GM23338 (cell line): ENCODE measurements at regions not wholly inside any gene's neighbourhood (a gene's known extent, or its start where the extent isn't known, plus 50 kb on each side); places are given as distances from the start of the nearest gene placed in this dataset.
"Not testable (repeated sequence)": the region's sequence is repeated elsewhere in the genome, so short reads cannot be mapped to it uniquely, and the experiment has no call there.

ENCODE experiments used
- ATAC-seq: fragments of 200-7000 bp; cut with Tn5 transposase; 3 replicates; pipeline ENCODE4 v1.9.1; 2020
- DNase-seq: peaks from one replicate; pipeline ENCODE4 v3.0.0-alpha.2; 2015; ENCODE audit warnings: low spot score
- H2AFZ ChIP-seq: fragments of 200-600 bp; sonication (generic); 2 replicates; pipeline ENCODE4 v1.8.0; 2016; ENCODE audit warnings: antibody characterized with exemption, mild to moderate bottlenecking, moderate library complexity
- H3F3A ChIP-seq: fragments of 200-600 bp; sonication (generic); replicated peaks from 2 replicates; pipeline ENCODE4 v1.8.0; 2017; ENCODE audit warnings: antibody characterized with exemption, mixed run types, low read depth
- H3K27ac ChIP-seq: fragments of 200-600 bp; sonication (generic); 2 replicates; pipeline ENCODE4 v1.6.1; 2016; ENCODE audit warnings: low read depth
- H3K27me3 ChIP-seq: fragments of 200-600 bp; sonication (generic); 2 replicates; pipeline ENCODE4 v1.8.0; 2016; ENCODE audit warnings: mild to moderate bottlenecking, mixed run types, moderate library complexity; ENCODE audit not compliant: insufficient read depth
- H3K36me3 ChIP-seq: fragments of 200-600 bp; sonication (generic); 2 replicates; pipeline ENCODE4 v1.8.0; 2016; ENCODE audit warnings: mild to moderate bottlenecking; ENCODE audit not compliant: insufficient read depth
- H3K4me1 ChIP-seq: fragments of 200-600 bp; sonication (generic); 2 replicates; pipeline ENCODE4 v1.8.0; 2016; ENCODE audit warnings: mild to moderate bottlenecking, moderate library complexity; ENCODE audit not compliant: insufficient read depth
- H3K4me2 ChIP-seq: fragments of 200-600 bp; sonication (generic); 2 replicates; pipeline ENCODE4 v1.7.1; 2017; ENCODE audit warnings: mixed run types
- H3K4me3 ChIP-seq: fragments of 200-600 bp; sonication (generic); 2 replicates; pipeline ENCODE4 v1.6.1; 2016; ENCODE audit warnings: mixed run types
- H3K79me2 ChIP-seq: fragments of 200-600 bp; sonication (generic); replicated peaks from 2 replicates; pipeline ENCODE4 v1.8.0; 2017; ENCODE audit warnings: mild to moderate bottlenecking; ENCODE audit not compliant: insufficient read depth
- H3K9me2 ChIP-seq: fragments of 200-600 bp; sonication (generic); 2 replicates; pipeline ENCODE4 v1.8.0; 2017; ENCODE audit not compliant: insufficient read depth
- H4K20me1 ChIP-seq: fragments of 200-600 bp; sonication (generic); replicated peaks from 2 replicates; pipeline ENCODE4 v1.8.0; 2017; ENCODE audit warnings: mild to moderate bottlenecking; ENCODE audit not compliant: insufficient read depth
- H3K27ac Mint-ChIP-seq: 2 replicates; pipeline ENCODE4 v1.8.0; 2020; ENCODE audit warnings: inconsistent platforms, mild to moderate bottlenecking, moderate library complexity, mixed read lengths
- H3K27me3 Mint-ChIP-seq: 3 replicates; pipeline ENCODE4 v1.8.0; 2022; ENCODE audit warnings: low read depth, mild to moderate bottlenecking, moderate library complexity, mixed read lengths, inconsistent platforms; ENCODE audit not compliant: insufficient read depth, poor library complexity
- H3K36me3 Mint-ChIP-seq: 3 replicates; pipeline ENCODE4 v1.8.0; 2021; ENCODE audit warnings: low read depth, mild to moderate bottlenecking, inconsistent platforms, moderate library complexity, mixed read lengths
- H3K4me1 Mint-ChIP-seq: 3 replicates; pipeline ENCODE4 v1.8.0; 2020; ENCODE audit warnings: mild to moderate bottlenecking, inconsistent platforms, mixed read lengths
- H3K4me3 Mint-ChIP-seq: 3 replicates; pipeline ENCODE4 v1.8.0; 2021; ENCODE audit warnings: moderate library complexity, mild to moderate bottlenecking, inconsistent platforms, mixed read lengths
- H3K9me3 Mint-ChIP-seq: 3 replicates; pipeline ENCODE4 v1.8.0; 2020; ENCODE audit warnings: moderate library complexity, mild to moderate bottlenecking, inconsistent platforms, mixed read lengths
- CREB1 ChIP-seq: fragments of 250-450 bp; sonication (Bioruptor Pico); IDR thresholded peaks from 2 replicates; pipeline ENCODE4 v1.5.0; 2020; ENCODE audit warnings: low read depth, mild to moderate bottlenecking, moderate library complexity
- ETS1 ChIP-seq: IDR thresholded peaks from 2 replicates; pipeline ENCODE4 v1.6.1; 2016; ENCODE audit warnings: antibody characterized with exemption
- EZH2phosphoT487 ChIP-seq: fragments of 200-600 bp; sonication (generic); IDR thresholded peaks from one replicate; pipeline ENCODE4 v1.8.1; 2018; ENCODE audit warnings: antibody characterized with exemption; ENCODE audit not compliant: unreplicated experiment
- JUNB ChIP-seq: IDR thresholded peaks from one replicate; pipeline ENCODE4 v1.6.1; 2016; ENCODE audit warnings: antibody characterized with exemption; ENCODE audit not compliant: unreplicated experiment
- POLR2AphosphoS5 ChIP-seq: IDR thresholded peaks from 2 replicates; pipeline ENCODE4 v1.6.1; 2016; ENCODE audit warnings: antibody characterized with exemption, low read depth
- STAT1 ChIP-seq: IDR thresholded peaks from one replicate; pipeline ENCODE4 v1.6.1; 2016; ENCODE audit warnings: antibody characterized with exemption; ENCODE audit not compliant: unreplicated experiment
- ZNF114 ChIP-seq: fragments of 250-450 bp; sonication (Bioruptor Pico); IDR thresholded peaks from 2 replicates; pipeline ENCODE4 v1.5.0; 2020; ENCODE audit warnings: mild to moderate bottlenecking, moderate library complexity
- ZNF331 ChIP-seq: fragments of 250-450 bp; sonication (Bioruptor Pico); IDR thresholded peaks from 2 replicates; pipeline ENCODE4 v1.5.0; 2020; ENCODE audit warnings: low read depth, mild to moderate bottlenecking, moderate library complexity
- TF ChIP-seq, protein P1 (sequence below), 2 experiments: fragments of 200-600 bp in 1 of 2; sonication (generic) in 1 of 2; conservative IDR thresholded peaks; 2 replicates each; pipeline versions ENCODE4 v1.5.1 to v1.6.1; 2016 to 2017; ENCODE audit warnings: antibody characterized with exemption in 2 of 2, low read depth in 2 of 2, mild to moderate bottlenecking in 2 of 2, moderate library complexity in 1 of 2
- TF ChIP-seq, protein P2 (sequence below): fragments of 250-450 bp; sonication (Bioruptor Pico); IDR thresholded peaks from 2 replicates; pipeline ENCODE4 v1.5.0; 2020; ENCODE audit warnings: mild to moderate bottlenecking, moderate library complexity
- TF ChIP-seq, protein P3 (sequence below): IDR thresholded peaks from one replicate; pipeline ENCODE4 v1.6.1; 2018; ENCODE audit warnings: antibody characterized with exemption; ENCODE audit not compliant: unreplicated experiment

DNA sequence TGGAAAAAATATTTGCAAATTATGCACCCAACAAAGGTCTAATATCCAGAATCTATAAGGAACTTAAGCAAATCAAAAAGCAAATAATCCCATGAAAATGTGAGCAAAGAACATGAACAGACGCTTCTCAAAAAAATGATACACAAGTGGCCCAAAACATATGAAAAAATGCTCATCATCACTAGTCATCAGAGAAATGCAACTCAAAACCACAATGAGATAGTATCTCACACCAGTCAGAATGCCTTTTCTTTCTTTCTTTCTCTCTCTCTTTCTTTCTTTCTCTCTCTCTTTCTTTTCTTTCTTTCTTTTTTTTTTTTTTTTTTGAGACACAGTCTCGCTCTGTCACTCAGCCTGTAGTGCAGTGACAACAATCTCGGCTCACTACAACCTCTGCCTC, 602.9 kb upstream of the TBL1XR1 start:
- not testable (repeated sequence) for H3K9me3 Mint-ChIP-seq, H4K20me1 ChIP-seq, H3K79me2 ChIP-seq, H3K4me2 ChIP-seq, H3K36me3 Mint-ChIP-seq, H3F3A ChIP-seq, H3K27ac ChIP-seq, H3K27ac Mint-ChIP-seq, H3K9me2 ChIP-seq, H3K4me3 Mint-ChIP-seq, H3K27me3 ChIP-seq, H2AFZ ChIP-seq, H3K4me3 ChIP-seq, ATAC-seq, DNase-seq, H3K27me3 Mint-ChIP-seq, H3K36me3 ChIP-seq
- peaks cover 20% of the 10 kb centered on the region for H3K4me1 Mint-ChIP-seq
- peaks cover 23% of the 10 kb centered on the region for H3K4me1 ChIP-seq

DNA sequence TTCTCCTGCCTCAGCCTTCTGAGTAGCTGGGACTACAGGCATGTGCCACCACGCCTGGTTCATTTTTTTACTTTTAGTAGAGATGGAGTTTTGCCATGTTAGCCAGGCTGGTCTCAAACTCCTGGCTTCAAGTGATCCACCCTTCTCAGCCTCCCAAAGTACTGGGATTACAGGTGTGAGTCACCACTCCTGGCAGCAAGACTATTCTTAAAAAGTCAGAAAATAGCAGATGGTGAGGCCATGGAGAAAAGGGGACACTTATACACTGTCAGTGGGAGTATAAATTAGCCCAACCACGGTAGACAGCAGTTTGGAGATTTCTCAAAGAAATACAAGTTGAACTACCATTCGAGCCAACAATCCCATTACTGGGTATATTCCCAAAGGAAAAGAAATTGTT, 603.3 kb upstream of the TBL1XR1 start:
- no peaks in the 10 kb centered on the region for H3K36me3 Mint-ChIP-seq
- no peak overlapping the region for H3K4me3 Mint-ChIP-seq
- H2AFZ ChIP-seq, result no peak overlapping the region
- TF ChIP-seq STAT1 (no peak), POLR2AphosphoS5 (no peak), EZH2phosphoT487 (no peak), ZNF114 (CRISPR knock-in tag) (no peak), ZNF331 (no peak), JUNB (no peak), ETS1 (no peak), CREB1 (no peak)
- TF ChIP-seq, protein P1, sequence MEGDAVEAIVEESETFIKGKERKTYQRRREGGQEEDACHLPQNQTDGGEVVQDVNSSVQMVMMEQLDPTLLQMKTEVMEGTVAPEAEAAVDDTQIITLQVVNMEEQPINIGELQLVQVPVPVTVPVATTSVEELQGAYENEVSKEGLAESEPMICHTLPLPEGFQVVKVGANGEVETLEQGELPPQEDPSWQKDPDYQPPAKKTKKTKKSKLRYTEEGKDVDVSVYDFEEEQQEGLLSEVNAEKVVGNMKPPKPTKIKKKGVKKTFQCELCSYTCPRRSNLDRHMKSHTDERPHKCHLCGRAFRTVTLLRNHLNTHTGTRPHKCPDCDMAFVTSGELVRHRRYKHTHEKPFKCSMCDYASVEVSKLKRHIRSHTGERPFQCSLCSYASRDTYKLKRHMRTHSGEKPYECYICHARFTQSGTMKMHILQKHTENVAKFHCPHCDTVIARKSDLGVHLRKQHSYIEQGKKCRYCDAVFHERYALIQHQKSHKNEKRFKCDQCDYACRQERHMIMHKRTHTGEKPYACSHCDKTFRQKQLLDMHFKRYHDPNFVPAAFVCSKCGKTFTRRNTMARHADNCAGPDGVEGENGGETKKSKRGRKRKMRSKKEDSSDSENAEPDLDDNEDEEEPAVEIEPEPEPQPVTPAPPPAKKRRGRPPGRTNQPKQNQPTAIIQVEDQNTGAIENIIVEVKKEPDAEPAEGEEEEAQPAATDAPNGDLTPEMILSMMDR (conservative IDR thresholded peaks at IDR 0.05; ENCODE audit: low read depth in 2 of 2), result no peak
- TF ChIP-seq, protein P2, sequence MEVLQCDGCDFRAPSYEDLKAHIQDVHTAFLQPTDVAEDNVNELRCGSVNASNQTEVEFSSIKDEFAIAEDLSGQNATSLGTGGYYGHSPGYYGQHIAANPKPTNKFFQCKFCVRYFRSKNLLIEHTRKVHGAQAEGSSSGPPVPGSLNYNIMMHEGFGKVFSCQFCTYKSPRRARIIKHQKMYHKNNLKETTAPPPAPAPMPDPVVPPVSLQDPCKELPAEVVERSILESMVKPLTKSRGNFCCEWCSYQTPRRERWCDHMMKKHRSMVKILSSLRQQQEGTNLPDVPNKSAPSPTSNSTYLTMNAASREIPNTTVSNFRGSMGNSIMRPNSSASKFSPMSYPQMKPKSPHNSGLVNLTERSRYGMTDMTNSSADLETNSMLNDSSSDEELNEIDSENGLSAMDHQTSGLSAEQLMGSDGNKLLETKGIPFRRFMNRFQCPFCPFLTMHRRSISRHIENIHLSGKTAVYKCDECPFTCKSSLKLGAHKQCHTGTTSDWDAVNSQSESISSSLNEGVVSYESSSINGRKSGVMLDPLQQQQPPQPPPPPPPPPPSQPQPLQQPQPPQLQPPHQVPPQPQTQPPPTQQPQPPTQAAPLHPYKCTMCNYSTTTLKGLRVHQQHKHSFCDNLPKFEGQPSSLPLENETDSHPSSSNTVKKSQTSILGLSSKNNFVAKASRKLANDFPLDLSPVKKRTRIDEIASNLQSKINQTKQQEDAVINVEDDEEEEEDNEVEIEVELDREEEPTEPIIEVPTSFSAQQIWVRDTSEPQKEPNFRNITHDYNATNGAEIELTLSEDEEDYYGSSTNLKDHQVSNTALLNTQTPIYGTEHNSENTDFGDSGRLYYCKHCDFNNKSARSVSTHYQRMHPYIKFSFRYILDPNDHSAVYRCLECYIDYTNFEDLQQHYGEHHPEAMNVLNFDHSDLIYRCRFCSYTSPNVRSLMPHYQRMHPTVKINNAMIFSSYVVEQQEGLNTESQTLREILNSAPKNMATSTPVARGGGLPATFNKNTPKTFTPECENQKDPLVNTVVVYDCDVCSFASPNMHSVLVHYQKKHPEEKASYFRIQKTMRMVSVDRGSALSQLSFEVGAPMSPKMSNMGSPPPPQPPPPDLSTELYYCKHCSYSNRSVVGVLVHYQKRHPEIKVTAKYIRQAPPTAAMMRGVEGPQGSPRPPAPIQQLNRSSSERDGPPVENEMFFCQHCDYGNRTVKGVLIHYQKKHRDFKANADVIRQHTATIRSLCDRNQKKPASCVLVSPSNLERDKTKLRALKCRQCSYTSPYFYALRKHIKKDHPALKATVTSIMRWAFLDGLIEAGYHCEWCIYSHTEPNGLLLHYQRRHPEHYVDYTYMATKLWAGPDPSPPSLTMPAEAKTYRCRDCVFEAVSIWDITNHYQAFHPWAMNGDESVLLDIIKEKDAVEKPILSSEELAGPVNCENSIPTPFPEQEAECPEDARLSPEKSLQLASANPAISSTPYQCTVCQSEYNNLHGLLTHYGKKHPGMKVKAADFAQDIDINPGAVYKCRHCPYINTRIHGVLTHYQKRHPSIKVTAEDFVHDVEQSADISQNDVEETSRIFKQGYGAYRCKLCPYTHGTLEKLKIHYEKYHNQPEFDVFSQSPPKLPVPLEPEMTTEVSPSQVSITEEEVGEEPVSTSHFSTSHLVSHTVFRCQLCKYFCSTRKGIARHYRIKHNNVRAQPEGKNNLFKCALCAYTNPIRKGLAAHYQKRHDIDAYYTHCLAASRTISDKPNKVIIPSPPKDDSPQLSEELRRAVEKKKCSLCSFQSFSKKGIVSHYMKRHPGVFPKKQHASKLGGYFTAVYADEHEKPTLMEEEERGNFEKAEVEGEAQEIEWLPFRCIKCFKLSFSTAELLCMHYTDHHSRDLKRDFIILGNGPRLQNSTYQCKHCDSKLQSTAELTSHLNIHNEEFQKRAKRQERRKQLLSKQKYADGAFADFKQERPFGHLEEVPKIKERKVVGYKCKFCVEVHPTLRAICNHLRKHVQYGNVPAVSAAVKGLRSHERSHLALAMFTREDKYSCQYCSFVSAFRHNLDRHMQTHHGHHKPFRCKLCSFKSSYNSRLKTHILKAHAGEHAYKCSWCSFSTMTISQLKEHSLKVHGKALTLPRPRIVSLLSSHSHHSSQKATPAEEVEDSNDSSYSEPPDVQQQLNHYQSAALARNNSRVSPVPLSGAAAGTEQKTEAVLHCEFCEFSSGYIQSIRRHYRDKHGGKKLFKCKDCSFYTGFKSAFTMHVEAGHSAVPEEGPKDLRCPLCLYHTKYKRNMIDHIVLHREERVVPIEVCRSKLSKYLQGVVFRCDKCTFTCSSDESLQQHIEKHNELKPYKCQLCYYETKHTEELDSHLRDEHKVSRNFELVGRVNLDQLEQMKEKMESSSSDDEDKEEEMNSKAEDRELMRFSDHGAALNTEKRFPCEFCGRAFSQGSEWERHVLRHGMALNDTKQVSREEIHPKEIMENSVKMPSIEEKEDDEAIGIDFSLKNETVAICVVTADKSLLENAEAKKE (CRISPR knock-in tag), result no peak
- TF ChIP-seq, protein P3, sequence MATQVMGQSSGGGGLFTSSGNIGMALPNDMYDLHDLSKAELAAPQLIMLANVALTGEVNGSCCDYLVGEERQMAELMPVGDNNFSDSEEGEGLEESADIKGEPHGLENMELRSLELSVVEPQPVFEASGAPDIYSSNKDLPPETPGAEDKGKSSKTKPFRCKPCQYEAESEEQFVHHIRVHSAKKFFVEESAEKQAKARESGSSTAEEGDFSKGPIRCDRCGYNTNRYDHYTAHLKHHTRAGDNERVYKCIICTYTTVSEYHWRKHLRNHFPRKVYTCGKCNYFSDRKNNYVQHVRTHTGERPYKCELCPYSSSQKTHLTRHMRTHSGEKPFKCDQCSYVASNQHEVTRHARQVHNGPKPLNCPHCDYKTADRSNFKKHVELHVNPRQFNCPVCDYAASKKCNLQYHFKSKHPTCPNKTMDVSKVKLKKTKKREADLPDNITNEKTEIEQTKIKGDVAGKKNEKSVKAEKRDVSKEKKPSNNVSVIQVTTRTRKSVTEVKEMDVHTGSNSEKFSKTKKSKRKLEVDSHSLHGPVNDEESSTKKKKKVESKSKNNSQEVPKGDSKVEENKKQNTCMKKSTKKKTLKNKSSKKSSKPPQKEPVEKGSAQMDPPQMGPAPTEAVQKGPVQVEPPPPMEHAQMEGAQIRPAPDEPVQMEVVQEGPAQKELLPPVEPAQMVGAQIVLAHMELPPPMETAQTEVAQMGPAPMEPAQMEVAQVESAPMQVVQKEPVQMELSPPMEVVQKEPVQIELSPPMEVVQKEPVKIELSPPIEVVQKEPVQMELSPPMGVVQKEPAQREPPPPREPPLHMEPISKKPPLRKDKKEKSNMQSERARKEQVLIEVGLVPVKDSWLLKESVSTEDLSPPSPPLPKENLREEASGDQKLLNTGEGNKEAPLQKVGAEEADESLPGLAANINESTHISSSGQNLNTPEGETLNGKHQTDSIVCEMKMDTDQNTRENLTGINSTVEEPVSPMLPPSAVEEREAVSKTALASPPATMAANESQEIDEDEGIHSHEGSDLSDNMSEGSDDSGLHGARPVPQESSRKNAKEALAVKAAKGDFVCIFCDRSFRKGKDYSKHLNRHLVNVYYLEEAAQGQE, result no peak

More for the DNA sequence above, 603.3 kb upstream of the TBL1XR1 start:
- H3K27me3 Mint-ChIP-seq, result no peaks in the 10 kb centered on the region
- H3K9me2 ChIP-seq, result no peaks in the 10 kb centered on the region
- H3F3A ChIP-seq, result no peaks in the 10 kb centered on the region
- no peaks in the 10 kb centered on the region for H3K79me2 ChIP-seq
- H3K4me1 Mint-ChIP-seq, result peaks cover 20% of the 10 kb centered on the region
- H3K27me3 ChIP-seq, result no peaks in the 10 kb centered on the region
- H3K27ac ChIP-seq, result no peak overlapping the region
- H3K27ac Mint-ChIP-seq, result no peak overlapping the region
- no peaks in the 10 kb centered on the region for H3K9me3 Mint-ChIP-seq
- no peak for DNase-seq
- H3K36me3 ChIP-seq, result no peaks in the 10 kb centered on the region
- ATAC-seq, result no peak
- no peak overlapping the region for H3K4me2 ChIP-seq
- H3K4me1 ChIP-seq, result peaks cover 22% of the 10 kb centered on the region
- no peak overlapping the region for H3K4me3 ChIP-seq
- H4K20me1 ChIP-seq, result no peaks in the 10 kb centered on the region
